ENCODE measurements at regions not wholly inside any gene's neighbourhood (a gene's known extent, or its start where the extent isn't known, plus 50 kb on each side); places are given as distances from the start of the nearest gene placed in this dataset.

DNA sequence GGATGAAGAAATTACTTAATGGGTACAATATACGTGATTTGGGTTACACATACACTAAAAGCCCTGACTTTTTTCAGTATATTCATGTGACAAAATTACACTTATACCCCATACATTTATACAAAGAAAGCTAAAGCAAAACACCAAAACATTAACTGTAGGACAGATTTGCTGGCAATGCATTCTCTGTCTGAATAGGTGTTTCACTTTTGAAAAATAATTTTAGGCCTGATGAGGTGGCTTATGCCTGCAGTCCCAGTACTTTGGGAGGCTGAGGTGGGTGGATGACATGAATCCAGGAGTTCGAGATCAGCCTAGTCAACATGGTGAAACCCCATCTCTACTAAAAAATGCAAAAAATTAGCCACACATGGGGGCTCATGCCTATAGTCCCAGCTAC lies 301.5 kb upstream of the FAM98A start:
- H3K4me3 Mint-ChIP-seq = no peak overlapping the region
- H3K27me3 Mint-ChIP-seq (ENCODE audit: low read depth) = no peaks in the 10 kb centered on the region; the same call in 1 of the 2 replicates
- ChIA-PET POLR2A (no interaction called here), CTCF (no interaction called here)
- ATAC-seq = no peak
- peaks cover 18% of the 10 kb centered on the region for H3K36me3 Mint-ChIP-seq
- TF ChIP-seq, protein P1, sequence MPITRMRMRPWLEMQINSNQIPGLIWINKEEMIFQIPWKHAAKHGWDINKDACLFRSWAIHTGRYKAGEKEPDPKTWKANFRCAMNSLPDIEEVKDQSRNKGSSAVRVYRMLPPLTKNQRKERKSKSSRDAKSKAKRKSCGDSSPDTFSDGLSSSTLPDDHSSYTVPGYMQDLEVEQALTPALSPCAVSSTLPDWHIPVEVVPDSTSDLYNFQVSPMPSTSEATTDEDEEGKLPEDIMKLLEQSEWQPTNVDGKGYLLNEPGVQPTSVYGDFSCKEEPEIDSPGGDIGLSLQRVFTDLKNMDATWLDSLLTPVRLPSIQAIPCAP (CRISPR knock-in tag; IDR thresholded peaks at IDR 0.05) = no peak
- TF ChIP-seq ZNF671 (CRISPR knock-in tag; IDR thresholded peaks at IDR 0.05) (no peak), NR2C2 (CRISPR knock-in tag; IDR thresholded peaks at IDR 0.05) (no peak), SMAD3 (CRISPR knock-in tag; IDR thresholded peaks at IDR 0.05; ENCODE audit: borderline replicate concordance) (no peak), OVOL2 (CRISPR knock-in tag; IDR thresholded peaks at IDR 0.05; ENCODE audit: borderline replicate concordance) (no peak)
- H3K9me3 Mint-ChIP-seq = peaks cover 32% of the 10 kb centered on the region
- peaks cover 7% of the 10 kb centered on the region for H3K4me1 Mint-ChIP-seq
- no peak for DNase-seq (ENCODE audit: low spot score)
- no peak overlapping the region for H3K27ac Mint-ChIP-seq

DNA sequence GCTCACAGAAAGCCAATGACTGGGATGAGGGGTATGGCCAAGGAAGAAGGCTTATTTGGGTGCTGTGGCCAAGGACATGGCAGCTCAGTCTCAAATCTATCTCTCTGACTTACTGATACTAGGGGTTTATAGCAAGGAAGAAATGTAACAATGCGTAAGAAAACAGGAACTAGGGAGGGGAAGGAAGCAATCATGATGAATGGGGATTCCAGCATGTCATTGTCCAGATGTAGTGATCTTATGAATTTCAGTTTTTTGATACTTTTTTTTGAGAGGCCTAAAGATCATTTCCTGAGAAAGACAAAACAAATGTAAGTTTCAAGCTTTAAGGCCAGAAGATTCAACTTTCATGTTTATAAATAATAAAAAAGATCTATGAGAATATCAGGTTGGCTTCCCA lies 298.6 kb upstream of the FAM98A start:
- Mint-ChIP-seq H3K4me3 (no peak overlapping the region), H3K9me3 (peaks cover 17% of the 10 kb centered on the region), H3K4me1 (peaks cover 13% of the 10 kb centered on the region), H3K27ac (no peak overlapping the region), H3K36me3 (peaks cover 1% of the 10 kb centered on the region), H3K27me3 (ENCODE audit: low read depth) (no peaks in the 10 kb centered on the region; the same call in 1 of the 2 replicates)
- no peak for DNase-seq (ENCODE audit: low spot score)
- ChIA-PET POLR2A (no interaction called here), CTCF (no interaction called here)
- ATAC-seq = no peak
- TF ChIP-seq, protein P2, sequence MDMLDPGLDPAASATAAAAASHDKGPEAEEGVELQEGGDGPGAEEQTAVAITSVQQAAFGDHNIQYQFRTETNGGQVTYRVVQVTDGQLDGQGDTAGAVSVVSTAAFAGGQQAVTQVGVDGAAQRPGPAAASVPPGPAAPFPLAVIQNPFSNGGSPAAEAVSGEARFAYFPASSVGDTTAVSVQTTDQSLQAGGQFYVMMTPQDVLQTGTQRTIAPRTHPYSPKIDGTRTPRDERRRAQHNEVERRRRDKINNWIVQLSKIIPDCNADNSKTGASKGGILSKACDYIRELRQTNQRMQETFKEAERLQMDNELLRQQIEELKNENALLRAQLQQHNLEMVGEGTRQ (CRISPR knock-in tag; IDR thresholded peaks at IDR 0.05) = no peak
- TF ChIP-seq TP53 (CRISPR knock-in tag; IDR thresholded peaks at IDR 0.05) (no peak), ZNF219 (CRISPR knock-in tag; IDR thresholded peaks at IDR 0.05; ENCODE audit: borderline replicate concordance) (no peak), ZNF423 (CRISPR knock-in tag; IDR thresholded peaks at IDR 0.05) (no peak), NFATC4 (CRISPR knock-in tag; IDR thresholded peaks at IDR 0.05) (no peak), ETV6 (CRISPR knock-in tag; IDR thresholded peaks at IDR 0.05) (no peak), GABPB1 (CRISPR knock-in tag; IDR thresholded peaks at IDR 0.05) (no peak), NR1H2 (CRISPR knock-in tag; IDR thresholded peaks at IDR 0.05) (no peak), TEAD1 (CRISPR knock-in tag; IDR thresholded peaks at IDR 0.05) (no peak)
- TF ChIP-seq, protein P3, sequence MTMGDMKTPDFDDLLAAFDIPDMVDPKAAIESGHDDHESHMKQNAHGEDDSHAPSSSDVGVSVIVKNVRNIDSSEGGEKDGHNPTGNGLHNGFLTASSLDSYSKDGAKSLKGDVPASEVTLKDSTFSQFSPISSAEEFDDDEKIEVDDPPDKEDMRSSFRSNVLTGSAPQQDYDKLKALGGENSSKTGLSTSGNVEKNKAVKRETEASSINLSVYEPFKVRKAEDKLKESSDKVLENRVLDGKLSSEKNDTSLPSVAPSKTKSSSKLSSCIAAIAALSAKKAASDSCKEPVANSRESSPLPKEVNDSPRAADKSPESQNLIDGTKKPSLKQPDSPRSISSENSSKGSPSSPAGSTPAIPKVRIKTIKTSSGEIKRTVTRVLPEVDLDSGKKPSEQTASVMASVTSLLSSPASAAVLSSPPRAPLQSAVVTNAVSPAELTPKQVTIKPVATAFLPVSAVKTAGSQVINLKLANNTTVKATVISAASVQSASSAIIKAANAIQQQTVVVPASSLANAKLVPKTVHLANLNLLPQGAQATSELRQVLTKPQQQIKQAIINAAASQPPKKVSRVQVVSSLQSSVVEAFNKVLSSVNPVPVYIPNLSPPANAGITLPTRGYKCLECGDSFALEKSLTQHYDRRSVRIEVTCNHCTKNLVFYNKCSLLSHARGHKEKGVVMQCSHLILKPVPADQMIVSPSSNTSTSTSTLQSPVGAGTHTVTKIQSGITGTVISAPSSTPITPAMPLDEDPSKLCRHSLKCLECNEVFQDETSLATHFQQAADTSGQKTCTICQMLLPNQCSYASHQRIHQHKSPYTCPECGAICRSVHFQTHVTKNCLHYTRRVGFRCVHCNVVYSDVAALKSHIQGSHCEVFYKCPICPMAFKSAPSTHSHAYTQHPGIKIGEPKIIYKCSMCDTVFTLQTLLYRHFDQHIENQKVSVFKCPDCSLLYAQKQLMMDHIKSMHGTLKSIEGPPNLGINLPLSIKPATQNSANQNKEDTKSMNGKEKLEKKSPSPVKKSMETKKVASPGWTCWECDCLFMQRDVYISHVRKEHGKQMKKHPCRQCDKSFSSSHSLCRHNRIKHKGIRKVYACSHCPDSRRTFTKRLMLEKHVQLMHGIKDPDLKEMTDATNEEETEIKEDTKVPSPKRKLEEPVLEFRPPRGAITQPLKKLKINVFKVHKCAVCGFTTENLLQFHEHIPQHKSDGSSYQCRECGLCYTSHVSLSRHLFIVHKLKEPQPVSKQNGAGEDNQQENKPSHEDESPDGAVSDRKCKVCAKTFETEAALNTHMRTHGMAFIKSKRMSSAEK (CRISPR knock-in tag; IDR thresholded peaks at IDR 0.05; ENCODE audit: borderline replicate concordance) = no peak
- TF ChIP-seq, protein P4, sequence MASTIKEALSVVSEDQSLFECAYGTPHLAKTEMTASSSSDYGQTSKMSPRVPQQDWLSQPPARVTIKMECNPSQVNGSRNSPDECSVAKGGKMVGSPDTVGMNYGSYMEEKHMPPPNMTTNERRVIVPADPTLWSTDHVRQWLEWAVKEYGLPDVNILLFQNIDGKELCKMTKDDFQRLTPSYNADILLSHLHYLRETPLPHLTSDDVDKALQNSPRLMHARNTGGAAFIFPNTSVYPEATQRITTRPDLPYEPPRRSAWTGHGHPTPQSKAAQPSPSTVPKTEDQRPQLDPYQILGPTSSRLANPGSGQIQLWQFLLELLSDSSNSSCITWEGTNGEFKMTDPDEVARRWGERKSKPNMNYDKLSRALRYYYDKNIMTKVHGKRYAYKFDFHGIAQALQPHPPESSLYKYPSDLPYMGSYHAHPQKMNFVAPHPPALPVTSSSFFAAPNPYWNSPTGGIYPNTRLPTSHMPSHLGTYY (CRISPR knock-in tag; IDR thresholded peaks at IDR 0.05) = no peak
- TF ChIP-seq, protein P5, sequence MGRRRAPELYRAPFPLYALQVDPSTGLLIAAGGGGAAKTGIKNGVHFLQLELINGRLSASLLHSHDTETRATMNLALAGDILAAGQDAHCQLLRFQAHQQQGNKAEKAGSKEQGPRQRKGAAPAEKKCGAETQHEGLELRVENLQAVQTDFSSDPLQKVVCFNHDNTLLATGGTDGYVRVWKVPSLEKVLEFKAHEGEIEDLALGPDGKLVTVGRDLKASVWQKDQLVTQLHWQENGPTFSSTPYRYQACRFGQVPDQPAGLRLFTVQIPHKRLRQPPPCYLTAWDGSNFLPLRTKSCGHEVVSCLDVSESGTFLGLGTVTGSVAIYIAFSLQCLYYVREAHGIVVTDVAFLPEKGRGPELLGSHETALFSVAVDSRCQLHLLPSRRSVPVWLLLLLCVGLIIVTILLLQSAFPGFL (CRISPR knock-in tag; IDR thresholded peaks at IDR 0.05; ENCODE audit: borderline replicate concordance) = no peak

All from WTC11 (cell line).